Common myeloid progenitor, CD34-positive (primary cell): ENCODE measurements at regions not wholly inside any gene's neighbourhood (a gene's known extent, or its start where the extent isn't known, plus 50 kb on each side); places are given as distances from the start of the nearest gene placed in this dataset.

Experiments used
- CTCF ChIA-PET: fragments of 350-600 bp; sonication (Branson Sonifier 250); formaldehyde crosslinking; loops from one replicate; lab custom pipeline; 2021; ENCODE audit warnings: antibody characterized with exemption; lab: Charles Lee
- POLR2A ChIA-PET: fragments of 350-600 bp; sonication (Branson Sonifier 250); formaldehyde crosslinking; loops from one replicate; lab custom pipeline; 2021; ENCODE audit warnings: antibody characterized with exemption; lab: Charles Lee
- DNase-seq, 3 donors: peaks; one replicate each; pipeline versions ENCODE4 v3.0.0 to v3.0.0-alpha.2; 2013
- H3K27ac ChIP-seq, 2 experiments: 1 replicate in 1 of 2; 2 replicates in 1 of 2; pipeline ENCODE4 v1.7.0; 2013; ENCODE audit warnings: inconsistent platforms in 2 of 2, low read length in 2 of 2, mild to moderate bottlenecking in 2 of 2, low read depth in 1 of 2, moderate library complexity in 1 of 2; ENCODE audit not compliant: severe bottlenecking in 2 of 2, insufficient read depth in 1 of 2, poor library complexity in 1 of 2
- H3K27me3 ChIP-seq, 5 experiments: replicated peaks in 2 of 5; 1 replicate in 3 of 5; 2 replicates in 2 of 5; pipeline versions ENCODE4 v1.6.1 to v1.7.0; 2013; ENCODE audit warnings: low read length in 4 of 5, mild to moderate bottlenecking in 2 of 5, moderate library complexity in 2 of 5, inconsistent platforms in 1 of 5; ENCODE audit not compliant: insufficient read depth in 5 of 5, control insufficient read depth in 4 of 5
- H3K36me3 ChIP-seq, 4 experiments: 1 replicate in 2 of 4; 2 replicates in 2 of 4; pipeline versions ENCODE4 v1.6.1 to v1.7.0; 2013; ENCODE audit warnings: low read length in 3 of 4, control low read depth in 1 of 4, mild to moderate bottlenecking in 1 of 4; ENCODE audit not compliant: control insufficient read depth in 4 of 4, insufficient read depth in 4 of 4
- H3K4me1 ChIP-seq, 4 experiments: 1 replicate in 3 of 4; 2 replicates in 1 of 4; pipeline versions ENCODE4 v1.6.1 to v1.7.1; 2013; ENCODE audit warnings: low read length in 3 of 4, mild to moderate bottlenecking in 3 of 4, control low read depth in 1 of 4, inconsistent platforms in 1 of 4, moderate library complexity in 1 of 4; ENCODE audit not compliant: control insufficient read depth in 4 of 4, insufficient read depth in 4 of 4; ENCODE audit errors: control extremely low read depth in 1 of 4
- H3K4me3 ChIP-seq, 7 experiments: 1 replicate in 4 of 7; 2 replicates in 3 of 7; pipeline versions ENCODE4 v1.5.1 to v1.7.0; 2013; ENCODE audit warnings: mild to moderate bottlenecking in 7 of 7, low read length in 6 of 7, moderate library complexity in 6 of 7, inconsistent platforms in 2 of 7, low read depth in 2 of 7, control low read depth in 1 of 7; ENCODE audit not compliant: insufficient read depth in 4 of 7, control insufficient read depth in 1 of 7; ENCODE audit errors: extremely low read depth in 1 of 7
- H3K9me3 ChIP-seq, 5 experiments: 1 replicate in 4 of 5; 2 replicates in 1 of 5; pipeline versions ENCODE4 v1.6.1 to v1.7.1; 2013; ENCODE audit warnings: low read length in 4 of 5, mild to moderate bottlenecking in 2 of 5, inconsistent platforms in 1 of 5, low read depth in 1 of 5, moderate library complexity in 1 of 5; ENCODE audit not compliant: control insufficient read depth in 4 of 5, insufficient read depth in 2 of 5; ENCODE audit errors: control extremely low read depth in 1 of 5
- WGBS: methylation state at CpG from one replicate; pipeline ENCODE4 v1.1.5; 2013; ENCODE audit not compliant: insufficient coverage; 5-methylcytosine and 5-hydroxymethylcytosine counted together

DNA sequence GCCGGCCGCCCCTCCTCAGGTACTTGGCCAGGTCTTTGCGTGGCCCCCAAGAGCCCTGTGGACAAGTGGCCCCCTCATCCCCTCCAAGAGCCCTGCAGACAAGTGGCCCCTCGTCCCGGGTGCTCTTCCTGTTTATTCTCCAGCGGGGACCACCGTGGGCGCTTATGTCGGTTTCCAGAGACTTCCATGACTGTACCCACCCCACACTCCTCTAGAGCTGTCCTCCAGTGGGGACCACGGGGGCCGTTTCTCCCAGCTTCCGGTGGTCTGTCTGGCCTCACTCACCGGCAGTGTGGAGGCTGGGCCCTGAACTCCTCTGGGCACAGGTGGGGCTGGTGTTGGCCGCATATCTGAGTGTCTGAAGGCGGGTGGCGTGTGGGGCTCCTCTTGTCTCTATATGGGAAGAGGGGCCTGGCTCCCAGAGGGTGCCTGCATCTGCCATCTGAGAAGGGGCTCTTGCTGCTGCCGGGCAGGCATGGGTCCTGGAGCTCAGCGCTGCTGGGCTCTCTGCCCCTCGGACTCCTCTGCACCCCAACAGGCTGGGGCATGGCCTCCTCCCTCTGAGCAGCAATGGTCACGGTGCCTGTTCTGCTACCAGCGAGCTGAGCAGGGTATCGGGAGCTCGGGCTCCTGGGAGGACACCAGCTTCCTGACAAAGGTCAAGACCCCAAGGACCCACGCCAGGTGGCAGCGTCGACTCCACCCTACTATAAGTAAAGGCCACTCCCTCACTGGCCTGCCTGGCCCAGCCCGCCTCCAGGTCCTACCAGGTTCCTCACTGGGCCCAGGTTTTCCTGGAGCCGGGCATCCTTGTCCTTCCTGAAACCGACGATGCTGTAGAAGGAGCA is 1264.3 kb downstream of the BRD1 start:
- H3K27me3 ChIP-seq = no peaks in the 10 kb centered on the region
- peaks cover 0 to 37% (median 24%) of the 10 kb centered on the region in 4 experiments for H3K4me1 ChIP-seq
- H3K27ac ChIP-seq = no peak overlapping the region
- no peaks in the 10 kb centered on the region for H3K36me3 ChIP-seq
- 93% methylated on average over 28 of the region's 30 CpGs for WGBS
- ChIA-PET CTCF (no interaction called here), POLR2A (no interaction called here)
- no peak overlapping the region for H3K4me3 ChIP-seq
- no peaks in the 10 kb centered on the region for H3K9me3 ChIP-seq
- DNase-seq = no peak

GRCh38 chr22:48561676-48562075 is 1266.0 kb downstream of the BRD1 start:
- ChIA-PET POLR2A (no interaction called here), CTCF (no interaction called here)
- WGBS = 97% methylated on average over 5 of the region's 16 CpGs
- no peaks in the 10 kb centered on the region for H3K9me3 ChIP-seq
- H3K4me3 ChIP-seq = no peak overlapping the region
- no peaks in the 10 kb centered on the region for H3K36me3 ChIP-seq
- H3K27ac ChIP-seq = no peak overlapping the region
- DNase-seq = no peak
- no peaks in the 10 kb centered on the region for H3K27me3 ChIP-seq
- H3K4me1 ChIP-seq = peaks cover 0 to 21% (median 9%) of the 10 kb centered on the region in 4 experiments

DNA sequence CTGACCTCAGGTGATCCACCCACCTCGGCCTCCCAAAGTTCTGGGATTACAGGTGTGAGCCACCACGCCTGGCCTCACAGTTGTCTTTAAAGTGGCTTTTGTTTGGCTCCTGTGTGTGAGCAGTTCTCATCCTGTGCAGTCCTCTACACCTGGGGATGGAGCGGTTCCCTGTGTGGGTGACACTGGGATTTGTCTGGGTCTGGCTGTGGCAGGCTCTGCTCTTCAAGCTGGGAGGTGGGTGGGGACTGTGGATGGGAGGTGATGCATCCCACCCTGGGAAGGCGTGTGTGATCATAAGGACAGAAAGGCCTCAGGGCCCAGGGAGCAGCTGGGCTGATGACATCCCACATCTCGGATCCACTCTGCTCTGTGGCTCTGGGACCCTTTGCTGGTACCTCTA is 1266.8 kb downstream of the BRD1 start:
- H3K4me3 ChIP-seq = no peak overlapping the region
- WGBS = 100% methylated on average over 2 of the region's 5 CpGs
- peaks cover 0 to 13% (median 4%) of the 10 kb centered on the region in 4 experiments for H3K4me1 ChIP-seq
- CTCF ChIA-PET = no interaction called here
- no peaks in the 10 kb centered on the region for H3K9me3 ChIP-seq
- no peak overlapping the region for H3K27ac ChIP-seq
- POLR2A ChIA-PET = no interaction called here
- H3K27me3 ChIP-seq = no peaks in the 10 kb centered on the region
- no peak for DNase-seq
- H3K36me3 ChIP-seq = no peaks in the 10 kb centered on the region

DNA sequence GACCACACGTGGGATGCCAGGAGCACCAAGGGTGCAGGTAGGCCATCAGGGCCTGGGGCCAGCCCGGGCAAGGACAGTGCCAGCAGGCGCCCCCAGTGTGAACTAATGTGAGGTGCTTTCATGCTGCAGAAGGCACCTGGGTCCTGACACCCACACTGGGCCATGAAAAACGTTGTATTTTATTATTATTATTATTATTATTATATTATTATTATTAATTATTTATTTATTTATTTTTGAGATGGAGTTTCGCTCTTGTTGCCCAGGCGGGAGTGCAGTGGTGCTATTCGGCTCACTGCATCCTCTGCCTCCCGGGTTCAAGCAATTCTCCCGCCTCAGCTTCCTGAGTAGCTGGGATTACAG is 1267.3 kb downstream of the BRD1 start:
- no peak overlapping the region for H3K4me3 ChIP-seq
- no peaks in the 10 kb centered on the region for H3K9me3 ChIP-seq
- CTCF ChIA-PET = no interaction called here
- peaks cover 0 to 11% (median 4%) of the 10 kb centered on the region in 4 experiments for H3K4me1 ChIP-seq
- no peaks in the 10 kb centered on the region for H3K27me3 ChIP-seq
- DNase-seq = no peak
- H3K27ac ChIP-seq = no peak overlapping the region
- no peaks in the 10 kb centered on the region for H3K36me3 ChIP-seq
- POLR2A ChIA-PET = no interaction called here
- 96% methylated on average over 4 of the region's 9 CpGs for WGBS

DNA sequence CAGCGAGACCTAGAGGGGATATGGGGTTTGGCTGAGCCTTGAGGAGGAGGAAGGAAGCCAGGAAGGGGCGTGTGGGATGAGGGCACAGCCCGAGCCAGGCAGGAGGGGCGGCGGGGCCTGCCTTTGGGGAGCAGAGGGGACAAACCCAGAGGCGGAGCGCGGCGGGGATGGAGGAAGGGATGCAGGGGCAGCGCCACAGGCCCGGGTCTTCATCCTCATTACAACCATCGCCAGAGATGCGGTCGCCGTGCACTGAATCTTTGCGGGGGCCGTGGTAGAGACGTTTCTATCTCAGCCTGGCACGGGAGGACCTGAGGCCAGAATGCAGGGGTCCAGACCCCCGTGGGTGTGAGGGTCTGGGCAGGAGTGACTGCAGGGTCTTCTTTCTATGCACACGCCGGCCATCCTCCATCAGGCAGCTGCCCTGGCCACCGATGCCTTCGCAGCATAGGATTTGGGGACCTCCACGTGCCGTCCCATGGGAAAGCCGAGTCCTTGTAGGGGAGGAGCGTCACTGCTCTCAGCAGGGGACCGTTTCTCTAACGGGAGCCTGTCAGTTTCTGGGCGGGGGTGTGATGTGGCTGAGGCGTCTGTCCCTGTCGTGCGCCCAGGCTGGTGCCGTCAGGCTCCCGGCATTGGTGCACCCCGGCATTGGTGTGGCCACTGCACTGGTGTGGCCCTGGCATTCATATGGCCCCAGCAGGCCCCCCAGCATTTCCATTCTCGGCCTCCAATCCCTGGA is 1267.9 kb downstream of the BRD1 start:
- WGBS = 60% methylated on average over 33 of the region's 38 CpGs
- Histone ChIP-seq H3K27me3 (no peaks in the 10 kb centered on the region), H3K36me3 (no peaks in the 10 kb centered on the region), H3K4me3 (peak overlapping the region in 1 of 7 experiments; percentile 4), H3K4me1 (peaks cover 0 to 11% (median 4%) of the 10 kb centered on the region in 4 experiments), H3K27ac (no peak overlapping the region), H3K9me3 (no peaks in the 10 kb centered on the region)
- DNase-seq = no peak
- ChIA-PET POLR2A (no interaction called here), CTCF (no interaction called here)

GRCh38 chr22:48558606-48559402 is 1268.9 kb downstream of the BRD1 start:
- ChIA-PET CTCF (no interaction called here), POLR2A (no interaction called here)
- no peaks in the 10 kb centered on the region for H3K27me3 ChIP-seq
- peaks cover 0 to 11% (median 4%) of the 10 kb centered on the region in 4 experiments for H3K4me1 ChIP-seq
- H3K4me3 ChIP-seq = no peak overlapping the region
- DNase-seq = no peak
- H3K27ac ChIP-seq = no peak overlapping the region
- H3K36me3 ChIP-seq = no peaks in the 10 kb centered on the region
- 93% methylated on average over 21 of the region's 25 CpGs for WGBS
- no peaks in the 10 kb centered on the region for H3K9me3 ChIP-seq
